ENCODE measurements at regions not wholly inside any gene's neighbourhood (a gene's known extent, or its start where the extent isn't known, plus 50 kb on each side); places are given as distances from the start of the nearest gene placed in this dataset.

GRCh38 chr14:23702656-23703426, 66.7 kb downstream of the DHRS2 start:
- 65 to 76% (median 73%) methylated on average over 2 of the region's 2 CpGs for WGBS, 4 donors
- TF ChIP-seq CTCF (IDR thresholded peaks at IDR 0.05) (no peak), POLR2A (IDR thresholded peaks at IDR 0.05) (no peak)
- H3K27me3 ChIP-seq, result no peaks in the 10 kb centered on the region
- H3K9me3 ChIP-seq, result peaks cover 0 to 20% (median 10%) of the 10 kb centered on the region in 12 donors
- no peak overlapping the region for H3K27ac ChIP-seq
- no peak overlapping the region for H3K4me3 ChIP-seq
- H3K36me3 ChIP-seq, result no peaks in the 10 kb centered on the region
- no peaks in the 10 kb centered on the region for H3K4me1 ChIP-seq
- no peak for ATAC-seq
- intact Hi-C loops (cut with DNase I), result no loop called here
- DNase-seq, result no peak

GRCh38 chr14:23704890-23705289, 68.7 kb downstream of the DHRS2 start:
- H3K36me3 ChIP-seq, result no peaks in the 10 kb centered on the region
- no peaks in the 10 kb centered on the region for H3K27me3 ChIP-seq
- ATAC-seq (no peak), DNase-seq (no peak)
- no peak overlapping the region for H3K27ac ChIP-seq
- TF ChIP-seq CTCF (IDR thresholded peaks at IDR 0.05) (no peak), POLR2A (IDR thresholded peaks at IDR 0.05) (no peak)
- H3K9me3 ChIP-seq, result peaks cover 0 to 20% (median 10%) of the 10 kb centered on the region in 12 donors
- no peaks in the 10 kb centered on the region for H3K4me1 ChIP-seq
- H3K4me3 ChIP-seq, result no peak overlapping the region
- intact Hi-C loops (cut with DNase I), result no loop called here
- WGBS, 4 donors, result 43 to 44% (median 43%) methylated on average over 2 of the region's 2 CpGs

GRCh38 chr14:23707415-23707814, 71.3 kb downstream of the DHRS2 start:
- ATAC-seq, result no peak
- Histone ChIP-seq H3K4me3 (no peak overlapping the region), H3K36me3 (no peaks in the 10 kb centered on the region), H3K4me1 (no peaks in the 10 kb centered on the region), H3K27ac (no peak overlapping the region), H3K27me3 (no peaks in the 10 kb centered on the region), H3K9me3 (peaks cover 0 to 20% (median 10%) of the 10 kb centered on the region in 12 donors)
- no peak for DNase-seq
- 66 to 82% (median 76%) methylated on average over 5 of the region's 5 CpGs for WGBS, 4 donors
- intact Hi-C loops (cut with DNase I), result no loop called here
- TF ChIP-seq CTCF (IDR thresholded peaks at IDR 0.05) (no peak), POLR2A (IDR thresholded peaks at IDR 0.05) (no peak)

- ATAC-seq, result no peak
- H3K36me3 ChIP-seq, result no peaks in the 10 kb centered on the region
- TF ChIP-seq CTCF (IDR thresholded peaks at IDR 0.05) (no peak), POLR2A (IDR thresholded peaks at IDR 0.05) (no peak)
- intact Hi-C loops (cut with DNase I), result no loop called here
- no peak for DNase-seq
- H3K27ac ChIP-seq, result no peak overlapping the region
- H3K9me3 ChIP-seq, result peaks cover 0 to 20% (median 10%) of the 10 kb centered on the region in 12 donors
- no peak overlapping the region for H3K4me3 ChIP-seq
- WGBS, 4 donors, result 83 to 88% (median 85%) methylated on average over 4 of the region's 4 CpGs
- H3K27me3 ChIP-seq, result no peaks in the 10 kb centered on the region
- no peaks in the 10 kb centered on the region for H3K4me1 ChIP-seq
Measured at GRCh38 chr14:23708343-23708742, 72.2 kb downstream of the DHRS2 start.

Measured in heart left ventricle (tissue), 16 donors.